ENCODE measurements at regions not wholly inside any gene's neighbourhood (a gene's known extent, or its start where the extent isn't known, plus 50 kb on each side); places are given as distances from the start of the nearest gene placed in this dataset.

DNA sequence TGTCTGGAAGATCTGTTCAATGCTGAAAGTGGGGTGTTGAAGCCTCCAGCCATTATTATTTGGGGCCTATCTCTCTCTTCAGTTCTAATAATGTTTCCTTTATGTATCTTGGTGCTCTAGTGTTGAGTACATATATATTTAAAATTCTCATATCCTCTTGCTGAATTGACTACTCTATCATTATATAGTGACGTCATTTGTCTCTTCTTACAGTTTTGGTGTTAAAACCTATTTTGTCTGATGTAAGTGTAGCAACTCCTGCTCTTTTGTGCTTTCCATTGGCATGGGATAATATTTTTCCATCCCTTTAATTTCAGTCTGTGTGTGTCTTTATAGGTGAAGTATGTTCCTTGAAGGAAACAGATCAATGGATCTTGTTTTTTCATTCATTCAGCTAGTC lies 446.0 kb downstream of the FAM47A start:
- no peaks in the 10 kb centered on the region for H3K4me1 ChIP-seq (ENCODE audit: control insufficient read depth in 2 of 2, insufficient read depth in 2 of 2, low read length in 2 of 2)
- H4K20me1 ChIP-seq (ENCODE audit: control insufficient read depth, insufficient read depth, low read length, poor library complexity, severe bottlenecking): no peaks in the 10 kb centered on the region
- Mint-ChIP-seq H3K27me3 (no peaks in the 10 kb centered on the region), H3K4me3 (no peak overlapping the region), H3K27ac (no peak overlapping the region), H3K4me1 (no peaks in the 10 kb centered on the region), H3K9me3 (ENCODE audit: insufficient read depth) (no peaks in the 10 kb centered on the region)
- intact Hi-C loops (cut with micrococcal nuclease): no loop called here
- H3K36me3 ChIP-seq (replicated peaks in 1 of 2; ENCODE audit: control extremely low read depth in 1 of 2, control insufficient read depth in 1 of 2, extremely low read depth in 1 of 2, insufficient read depth in 2 of 2, low read length in 1 of 2): no peaks in the 10 kb centered on the region
- WGBS (ENCODE audit: insufficient coverage): no CpG with 5 or more reads among the region's 1 CpG
- no peak overlapping the region for H3K9ac ChIP-seq (ENCODE audit: low read length)
- DNase-seq (no peak), ATAC-seq (ENCODE audit: low read depth) (no peak)
- H2AFZ ChIP-seq (ENCODE audit: insufficient read depth, low read depth, low read length, poor library complexity, severe bottlenecking): no peak overlapping the region
- H3K9me3 ChIP-seq (ENCODE audit: control extremely low read depth in 1 of 3, control insufficient read depth in 2 of 3, insufficient read depth in 1 of 3, low read length in 2 of 3): no peaks in the 10 kb centered on the region
- H3K4me2 ChIP-seq (replicated peaks; ENCODE audit: low read depth, low read length, poor library complexity, severe bottlenecking): no peak overlapping the region
- no peak overlapping the region for H3K4me3 ChIP-seq (ENCODE audit: control extremely low read depth in 1 of 5, extremely low read depth in 1 of 5, insufficient read depth in 1 of 5, low read depth in 2 of 5, low read length in 4 of 5)
- TF ChIP-seq, protein P1, sequence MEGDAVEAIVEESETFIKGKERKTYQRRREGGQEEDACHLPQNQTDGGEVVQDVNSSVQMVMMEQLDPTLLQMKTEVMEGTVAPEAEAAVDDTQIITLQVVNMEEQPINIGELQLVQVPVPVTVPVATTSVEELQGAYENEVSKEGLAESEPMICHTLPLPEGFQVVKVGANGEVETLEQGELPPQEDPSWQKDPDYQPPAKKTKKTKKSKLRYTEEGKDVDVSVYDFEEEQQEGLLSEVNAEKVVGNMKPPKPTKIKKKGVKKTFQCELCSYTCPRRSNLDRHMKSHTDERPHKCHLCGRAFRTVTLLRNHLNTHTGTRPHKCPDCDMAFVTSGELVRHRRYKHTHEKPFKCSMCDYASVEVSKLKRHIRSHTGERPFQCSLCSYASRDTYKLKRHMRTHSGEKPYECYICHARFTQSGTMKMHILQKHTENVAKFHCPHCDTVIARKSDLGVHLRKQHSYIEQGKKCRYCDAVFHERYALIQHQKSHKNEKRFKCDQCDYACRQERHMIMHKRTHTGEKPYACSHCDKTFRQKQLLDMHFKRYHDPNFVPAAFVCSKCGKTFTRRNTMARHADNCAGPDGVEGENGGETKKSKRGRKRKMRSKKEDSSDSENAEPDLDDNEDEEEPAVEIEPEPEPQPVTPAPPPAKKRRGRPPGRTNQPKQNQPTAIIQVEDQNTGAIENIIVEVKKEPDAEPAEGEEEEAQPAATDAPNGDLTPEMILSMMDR (IDR thresholded peaks at IDR 0.05): no peak
- no peak for TF ChIP-seq EZH2 (IDR thresholded peaks at IDR 0.05; ENCODE audit: borderline replicate concordance, insufficient read depth, low read depth, low read length, poor library complexity, severe bottlenecking)
- H3K27ac ChIP-seq (ENCODE audit: low read length in 2 of 2): no peak overlapping the region
- ChIA-PET POLR2A (no interaction called here), CTCF (no interaction called here)
- no peaks in the 10 kb centered on the region for H3K27me3 ChIP-seq (replicated peaks in 1 of 4; ENCODE audit: control extremely low read depth in 1 of 4, control insufficient read depth in 3 of 4, insufficient read depth in 4 of 4, low read length in 3 of 4)
- no peaks in the 10 kb centered on the region for H3K79me2 ChIP-seq (ENCODE audit: control insufficient read depth, insufficient read depth, low read length)
